Cardiac fibroblast (primary cell): ENCODE measurements at regions not wholly inside any gene's neighbourhood (a gene's known extent, or its start where the extent isn't known, plus 50 kb on each side); places are given as distances from the start of the nearest gene placed in this dataset.

Experiments
- DNase-seq, 2 donors: peaks; one replicate each; pipeline versions ENCODE4 v3.0.0 to v3.0.0-alpha.2; 2010; ENCODE audit warnings: low read depth in 2 of 2
- H3K4me3 ChIP-seq, 2 donors: replicated peaks in 1 of 2; 1 replicate in 1 of 2; 2 replicates in 1 of 2; pipeline ENCODE4 v1.5.1; 2011; ENCODE audit warnings: low read depth in 2 of 2, low read length in 2 of 2, mild to moderate bottlenecking in 2 of 2, moderate library complexity in 1 of 2
- CTCF ChIP-seq: IDR thresholded peaks from one replicate; pipeline ENCODE4 v1.5.1; 2011; ENCODE audit warnings: low read depth, mild to moderate bottlenecking, low read length, inconsistent platforms

DNA sequence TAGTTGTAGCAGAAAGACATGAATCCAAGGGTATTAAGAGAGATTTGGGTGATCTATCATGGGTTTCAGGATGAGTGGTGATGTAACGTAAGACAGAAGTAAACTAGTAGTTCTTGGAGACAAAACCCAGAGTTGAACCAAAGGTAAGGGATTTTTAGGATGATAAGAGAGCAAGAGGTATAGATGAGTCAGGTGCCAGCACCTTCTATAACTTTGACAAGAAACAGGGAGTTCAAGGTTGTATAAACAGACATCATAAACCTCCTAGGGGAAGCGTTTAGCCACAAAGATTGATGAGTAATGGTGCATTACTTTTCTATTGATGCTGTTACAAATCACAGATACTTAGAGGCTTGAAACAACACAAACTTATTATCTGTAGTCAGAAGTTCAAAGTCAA is 447.3 kb upstream of the ARHGEF26 start:
- no peak for DNase-seq
- no peak for TF ChIP-seq CTCF
- H3K4me3 ChIP-seq: no peak overlapping the region

- no peak overlapping the region for H3K4me3 ChIP-seq
- no peak for DNase-seq
- no peak for TF ChIP-seq CTCF
These were observed 441.5 kb upstream of the ARHGEF26 start for GRCh38 chr3:153679714-153680113.

GRCh38 chr3:153680526-153680925 is 440.7 kb upstream of the ARHGEF26 start:
- no peak overlapping the region for H3K4me3 ChIP-seq
- DNase-seq: no peak
- TF ChIP-seq CTCF: no peak

- DNase-seq: no peak
- H3K4me3 ChIP-seq: no peak overlapping the region
- TF ChIP-seq CTCF: no peak
These were observed 440.1 kb upstream of the ARHGEF26 start for GRCh38 chr3:153681057-153681456.

GRCh38 chr3:153688301-153689120 is 432.7 kb upstream of the ARHGEF26 start:
- peak in 1 of 2 donors; percentile 24 for DNase-seq
- TF ChIP-seq CTCF: no peak
- no peak overlapping the region for H3K4me3 ChIP-seq

- no peak for DNase-seq
- no peak overlapping the region for H3K4me3 ChIP-seq
- TF ChIP-seq CTCF: no peak
These were observed 428.0 kb upstream of the ARHGEF26 start for GRCh38 chr3:153693207-153693606.

DNA sequence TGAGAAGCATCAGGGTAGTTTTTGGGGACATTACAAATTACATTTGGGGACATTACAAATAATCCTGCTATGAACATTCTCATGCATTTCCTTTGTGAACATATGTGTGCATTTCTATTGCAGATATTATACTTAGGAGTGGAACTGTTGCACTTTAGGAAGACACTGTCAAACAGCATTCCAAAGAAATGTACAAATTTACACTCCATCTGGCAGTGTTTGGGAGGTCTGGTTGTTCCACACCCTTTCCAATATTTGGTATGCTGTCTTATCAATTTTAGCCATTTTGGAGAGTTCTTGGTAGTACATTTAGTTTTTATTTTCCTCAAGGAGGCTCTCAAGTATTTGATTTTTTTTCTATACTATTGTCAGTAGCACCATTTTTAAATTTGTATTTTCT is 419.1 kb upstream of the ARHGEF26 start:
- no peak for TF ChIP-seq CTCF
- no peak overlapping the region for H3K4me3 ChIP-seq
- no peak for DNase-seq
